ENCODE measurements at regions not wholly inside any gene's neighbourhood (a gene's known extent, or its start where the extent isn't known, plus 50 kb on each side); places are given as distances from the start of the nearest gene placed in this dataset.

DNA sequence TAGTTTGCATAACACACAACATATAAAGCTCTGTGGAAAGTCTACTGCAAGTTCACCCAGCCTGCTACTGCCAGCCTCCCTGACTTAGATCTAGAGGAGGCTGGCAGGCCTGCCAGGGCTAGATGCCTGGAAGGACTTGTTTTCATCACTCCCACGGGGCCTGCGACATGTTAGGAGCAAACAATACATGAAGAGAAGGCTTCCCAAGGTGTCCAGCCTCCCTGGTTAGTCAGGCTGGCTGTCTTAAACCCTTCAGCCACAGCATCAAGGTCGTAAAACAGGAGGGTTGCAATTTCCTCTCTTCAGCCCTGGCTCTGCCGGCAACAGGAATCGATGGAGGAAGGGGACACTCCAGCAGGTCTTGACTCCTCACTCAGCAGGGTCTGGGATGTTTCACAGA is 104.5 kb downstream of the NGF start:
- no peak for DNase-seq (ENCODE audit: low spot score)

DNA sequence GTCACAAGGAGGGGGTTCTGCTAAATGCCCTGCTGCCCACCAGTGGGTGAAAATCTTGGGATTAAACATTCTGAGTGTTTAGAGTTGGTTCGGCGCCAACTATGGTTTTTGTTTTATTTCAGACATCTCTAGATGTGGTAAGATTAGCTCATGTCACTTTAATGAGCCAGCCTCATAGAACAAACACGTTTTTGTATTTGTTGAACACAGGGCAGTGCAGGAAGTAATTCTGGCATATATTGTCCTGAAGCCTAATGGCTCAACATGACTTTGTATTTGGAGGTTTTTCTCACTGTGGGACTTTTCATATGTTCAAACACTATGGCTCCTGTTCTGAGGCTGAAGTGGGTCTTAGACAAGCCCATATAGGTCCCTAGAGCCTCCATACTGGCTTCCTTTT is 107.8 kb downstream of the NGF start:
- peak; percentile 75 for DNase-seq (ENCODE audit: low spot score)

DNA sequence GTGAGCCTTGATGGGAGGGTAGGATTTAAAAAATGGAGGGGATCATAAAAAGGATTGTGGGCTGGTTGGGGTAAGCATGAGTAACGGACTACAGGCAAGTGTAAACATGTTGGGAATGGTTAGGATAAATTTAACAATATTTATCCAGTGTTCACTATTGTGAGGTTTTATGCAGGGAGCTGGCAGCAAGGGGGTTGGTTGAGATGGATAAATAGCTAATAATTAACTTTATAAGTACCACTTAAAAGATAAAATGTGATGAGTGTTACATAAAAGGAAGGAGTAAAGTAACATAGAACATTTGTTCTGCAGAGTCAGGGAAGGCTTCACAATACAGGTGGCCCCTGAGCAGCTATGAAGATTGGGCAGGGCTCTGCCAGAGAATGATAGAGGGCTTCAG is 109.0 kb downstream of the NGF start:
- DNase-seq (ENCODE audit: low spot score) = peak; percentile 80

DNA sequence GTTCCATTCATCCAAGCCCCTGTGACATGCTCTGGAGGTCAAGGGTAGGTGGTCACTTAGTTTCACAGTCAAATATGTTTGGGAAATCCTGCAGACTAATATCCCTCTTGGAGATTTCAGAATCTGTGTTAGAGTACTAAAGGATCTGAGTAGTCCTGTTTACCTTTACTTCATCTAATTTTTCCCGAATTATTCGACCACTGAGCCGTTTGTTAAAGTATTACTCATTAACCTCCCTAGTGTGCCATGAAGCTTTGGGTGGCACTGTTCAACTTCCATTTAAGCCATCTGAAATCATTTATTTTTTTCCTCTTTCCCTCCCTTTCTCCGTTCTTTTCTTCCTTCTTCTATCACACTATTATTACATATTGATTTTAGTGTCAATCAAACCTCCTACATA is 109.9 kb downstream of the NGF start:
- no peak for DNase-seq (ENCODE audit: low spot score)

DNA sequence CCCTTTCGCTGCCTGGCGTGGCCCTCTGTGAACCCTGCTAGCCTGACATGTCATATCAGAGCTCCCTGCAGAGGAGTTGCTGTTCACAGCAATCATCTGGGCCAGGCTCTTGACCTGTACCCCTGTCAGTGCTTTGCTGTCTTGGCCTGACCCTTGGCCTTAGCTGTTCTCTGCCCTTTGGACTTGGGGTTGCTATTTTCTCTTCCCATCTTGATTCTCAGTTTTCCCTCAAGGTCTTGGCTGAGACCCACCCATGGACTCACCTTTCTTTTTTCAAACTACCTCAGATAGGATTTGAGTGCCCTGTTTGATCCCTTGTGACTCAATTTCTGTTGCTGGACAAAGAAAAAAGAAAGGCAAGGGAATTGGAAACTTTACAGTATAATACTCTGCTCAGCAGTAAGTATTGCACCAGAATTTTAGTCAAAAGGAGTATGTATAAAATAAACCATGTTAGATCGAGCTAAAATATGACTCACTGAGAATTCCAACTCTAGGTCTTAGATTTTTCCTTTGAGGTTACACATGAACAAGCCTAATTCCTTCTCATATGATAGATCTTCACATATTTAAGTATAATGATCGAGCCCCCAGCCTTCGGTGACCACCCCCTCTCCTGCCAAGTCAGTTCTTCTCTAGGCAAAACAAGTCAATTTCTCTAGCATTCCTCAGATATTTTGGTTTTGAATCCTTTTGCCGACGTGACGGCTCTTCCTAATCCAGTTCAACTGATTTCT is 110.5 kb downstream of the NGF start:
- no peak for DNase-seq (ENCODE audit: low spot score)

DNA sequence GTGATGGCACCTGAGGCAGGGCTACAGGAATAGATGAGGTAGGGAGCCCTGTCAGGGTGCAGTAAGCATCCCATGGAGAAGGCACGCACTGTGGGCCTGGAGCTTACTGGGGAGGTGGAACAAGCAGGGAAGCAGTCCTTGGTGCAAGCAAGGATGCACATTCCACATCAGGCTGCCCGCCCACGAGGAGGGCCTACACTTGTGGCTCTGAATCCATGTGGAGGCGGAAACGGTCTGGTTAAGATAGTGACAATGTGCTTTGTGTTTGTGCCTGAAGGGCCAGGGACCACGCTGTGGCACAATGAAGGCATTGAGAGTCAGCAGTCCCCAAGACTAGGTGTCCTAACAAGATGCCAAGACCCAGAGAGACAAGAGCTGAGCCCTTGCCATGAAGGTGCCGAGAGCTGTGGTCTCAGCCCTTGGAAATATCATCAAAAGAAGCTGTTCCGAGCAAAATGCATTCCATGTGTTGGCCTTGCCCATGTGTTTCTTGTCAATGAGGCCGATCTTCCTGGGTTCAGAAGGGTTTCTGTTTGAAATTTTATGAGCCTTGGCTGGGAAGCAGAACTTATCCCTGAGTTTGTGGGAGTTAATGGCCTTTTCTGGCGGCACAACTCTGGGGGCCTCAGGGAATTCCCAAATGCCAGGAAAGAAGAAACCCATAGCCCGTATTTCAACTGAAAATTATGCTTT is 111.9 kb downstream of the NGF start:
- no peak for DNase-seq (ENCODE audit: low spot score)

DNA sequence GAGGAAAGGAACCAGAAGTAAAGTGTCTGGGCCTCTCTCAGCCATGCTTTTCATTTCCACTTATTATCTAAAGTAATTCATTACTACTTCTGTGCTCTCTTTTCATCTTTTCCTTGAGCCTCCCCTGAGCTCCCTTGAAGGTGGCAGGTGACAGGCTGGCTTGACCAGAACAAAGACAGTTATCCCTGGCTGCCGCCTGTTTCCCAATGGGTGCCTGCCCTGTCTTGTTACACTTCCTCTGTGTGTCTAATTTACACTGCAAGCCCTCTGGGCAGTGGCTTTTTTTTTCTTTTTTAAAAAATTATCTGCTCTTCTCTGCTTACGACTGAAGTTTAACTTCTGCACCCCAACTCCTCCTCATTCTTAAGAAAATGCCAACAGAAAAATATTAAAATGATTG is 113.4 kb downstream of the NGF start:
- DNase-seq (ENCODE audit: low spot score) = no peak

DNA sequence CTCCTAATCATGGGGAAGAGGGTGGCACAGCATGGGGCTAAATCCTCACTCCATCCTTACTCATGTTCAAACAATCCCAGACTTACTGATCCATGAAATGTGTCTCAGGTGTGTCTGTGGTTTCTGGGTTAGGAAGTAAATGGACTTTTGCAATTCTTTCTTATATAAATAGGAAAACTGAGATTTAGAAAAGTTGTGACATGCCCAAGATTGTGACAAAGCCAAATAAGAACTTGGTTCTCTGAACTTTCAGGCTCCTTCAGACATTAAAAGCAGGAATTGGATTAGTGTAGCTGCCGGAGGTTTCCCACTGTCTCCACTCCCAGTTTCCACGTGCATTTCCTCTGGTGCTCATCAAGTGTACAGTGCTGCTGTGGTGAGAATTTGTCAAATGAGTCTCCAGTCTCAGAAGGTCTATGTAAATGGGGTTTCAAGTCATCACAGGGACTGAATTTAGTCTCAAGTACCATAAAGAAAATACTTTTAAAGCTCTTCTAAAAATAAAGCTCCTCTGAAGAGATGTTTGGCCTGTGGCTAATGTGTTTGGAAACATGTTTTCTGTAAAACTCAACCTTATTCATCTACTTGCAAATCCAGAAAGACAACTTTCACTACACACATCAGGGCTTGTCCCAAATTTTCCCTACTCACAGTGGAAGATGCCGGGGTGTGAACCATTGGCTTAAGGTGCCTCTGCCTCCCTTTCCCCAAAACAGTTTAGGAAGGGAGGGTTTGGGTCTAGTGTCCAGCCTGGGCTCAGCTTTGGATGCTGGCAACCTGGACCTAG is 115.2 kb downstream of the NGF start:
- no peak for DNase-seq (ENCODE audit: low spot score)

DNA sequence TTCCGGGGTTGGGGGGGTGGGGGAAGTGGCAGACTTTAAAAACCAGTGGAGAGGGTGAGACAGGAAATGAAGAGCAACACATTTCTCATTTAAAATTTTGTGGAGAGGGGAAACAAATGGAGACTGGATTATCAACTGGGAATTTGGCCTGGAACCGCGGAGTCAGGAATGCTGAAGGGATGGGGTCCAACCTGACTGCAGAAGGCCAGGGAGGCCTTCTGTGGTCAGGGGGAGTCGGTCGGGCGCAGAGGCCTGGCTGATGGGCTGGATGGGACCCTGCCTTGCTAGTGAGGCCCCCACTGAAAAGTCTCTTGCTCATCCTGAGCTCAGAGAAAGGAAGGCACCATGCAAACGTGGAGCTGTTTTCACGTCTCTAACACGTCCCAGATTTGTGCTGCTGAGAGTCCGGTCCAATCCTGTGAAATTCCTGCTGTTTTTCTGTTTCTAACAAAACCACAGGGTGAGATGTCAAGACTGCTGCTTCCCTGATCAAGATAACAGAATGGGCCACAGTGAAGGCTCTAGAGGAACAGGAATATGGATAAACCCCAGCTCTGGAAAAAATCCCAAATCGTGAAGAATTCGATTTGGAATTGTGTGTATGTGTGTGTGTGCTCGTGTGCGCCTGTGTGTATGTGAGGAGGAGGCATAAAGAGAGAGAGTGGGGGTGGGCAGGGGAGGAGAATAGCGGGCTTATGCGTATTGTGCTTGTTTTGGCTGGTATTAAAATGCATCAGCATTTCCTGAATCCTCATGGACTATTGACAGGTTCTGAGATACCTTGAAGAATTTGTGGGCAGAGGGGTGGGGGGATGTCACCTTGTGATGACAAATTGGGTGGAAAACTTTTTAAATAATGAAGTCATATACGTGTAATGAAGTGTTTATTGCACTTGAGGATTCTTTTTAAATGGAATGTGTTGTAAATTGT is 117.4 kb downstream of the NGF start:
- DNase-seq (ENCODE audit: low spot score) = no peak

DNA sequence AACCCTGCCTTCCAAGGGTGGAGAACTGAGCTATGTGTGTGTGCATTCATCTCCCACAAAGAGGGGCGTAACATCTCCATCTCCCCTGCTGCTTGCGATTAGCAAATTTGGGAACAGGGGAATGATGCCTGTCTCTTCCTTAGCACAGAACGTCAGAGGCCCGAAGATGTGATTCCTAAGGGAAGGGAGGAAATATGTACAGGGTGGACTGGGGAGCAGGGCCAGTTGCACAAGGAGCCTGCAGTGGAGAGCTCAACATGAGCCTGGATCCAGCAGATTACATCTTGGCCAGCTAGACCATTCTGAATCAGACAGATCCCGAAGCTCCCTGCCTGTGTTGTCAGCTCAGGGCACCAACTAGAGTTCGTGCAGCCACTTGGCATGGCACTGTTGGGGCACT is 118.1 kb downstream of the NGF start:
- DNase-seq (ENCODE audit: low spot score) = no peak

DNA sequence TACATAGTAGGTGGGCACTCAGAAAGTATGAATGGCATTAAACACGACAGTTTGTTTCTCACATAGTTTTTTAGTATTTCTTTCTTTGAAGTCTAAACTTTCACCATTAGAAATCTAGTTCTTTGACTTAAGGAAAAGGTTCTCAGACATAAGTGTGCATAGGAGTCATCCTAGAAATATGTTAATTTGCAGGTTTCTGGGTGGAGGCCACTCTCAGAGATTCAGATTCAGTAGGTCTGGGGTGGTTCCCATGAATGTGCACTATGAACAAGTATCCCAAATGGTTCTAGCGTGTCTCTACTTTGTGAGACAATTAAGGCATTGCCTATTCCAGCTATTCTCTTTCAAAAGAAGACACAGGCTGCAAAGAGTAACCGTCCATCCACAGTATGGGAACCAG is 119.3 kb downstream of the NGF start:
- DNase-seq (ENCODE audit: low spot score) = no peak

DNA sequence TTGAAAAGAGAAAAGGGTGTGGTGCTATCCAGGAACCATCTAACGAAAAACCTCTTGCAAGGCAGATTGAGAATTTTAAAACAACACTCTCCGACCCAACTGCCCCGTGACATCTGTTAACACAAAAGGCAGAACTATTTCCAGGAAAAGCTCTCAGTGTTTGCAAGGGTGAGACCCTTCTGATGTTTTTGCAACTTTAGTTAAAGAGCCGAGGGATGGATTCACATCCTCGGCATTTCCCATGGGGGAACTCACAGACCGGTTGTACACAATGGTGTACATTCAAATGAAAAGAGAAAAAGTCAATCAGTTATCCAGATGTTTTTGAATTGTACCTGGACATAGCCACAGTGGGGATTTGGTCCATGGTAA is 120.0 kb downstream of the NGF start:
- no peak for DNase-seq (ENCODE audit: low spot score)

DNA sequence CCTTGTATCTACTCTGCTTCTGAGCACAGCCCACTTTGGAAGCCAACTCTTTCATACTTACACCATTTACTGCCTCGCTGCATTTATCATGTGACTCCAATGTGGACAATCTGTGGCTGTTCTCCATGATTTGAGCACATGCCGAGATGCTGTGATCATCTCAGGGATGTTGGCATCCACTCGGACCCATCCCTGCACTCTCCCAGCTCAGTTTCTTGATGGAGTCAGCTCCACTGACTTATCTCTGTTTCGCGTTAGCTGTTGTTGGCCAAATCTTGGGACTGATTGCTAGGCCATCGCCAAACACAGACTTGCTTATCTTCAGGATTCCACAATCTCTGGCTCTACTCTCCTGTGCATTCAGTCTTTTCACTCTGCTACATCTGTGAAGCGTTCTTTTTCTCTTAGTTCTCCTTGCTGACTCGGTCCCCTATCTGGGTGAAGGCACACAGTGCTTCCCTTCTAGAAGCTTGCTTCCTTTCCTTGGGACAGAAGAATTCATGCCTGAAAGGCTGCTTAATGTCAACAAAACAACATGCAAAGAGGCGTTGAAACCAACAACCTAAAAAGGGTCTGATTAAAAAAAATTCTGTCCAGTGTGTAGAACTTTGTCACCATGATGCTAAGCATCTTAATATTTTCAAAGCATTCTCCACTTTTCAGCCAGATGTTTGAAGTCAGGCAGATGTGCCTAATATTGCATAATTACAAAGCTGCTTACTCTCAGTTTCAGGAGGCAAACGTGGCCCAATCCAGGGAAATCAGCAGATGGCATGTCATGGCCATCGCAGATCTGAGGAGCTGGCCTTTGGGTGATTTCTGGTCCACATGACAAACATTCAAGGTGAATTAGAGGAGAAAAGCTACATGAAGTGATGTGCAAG is 120.7 kb downstream of the NGF start:
- DNase-seq (ENCODE audit: low spot score) = no peak

DNA sequence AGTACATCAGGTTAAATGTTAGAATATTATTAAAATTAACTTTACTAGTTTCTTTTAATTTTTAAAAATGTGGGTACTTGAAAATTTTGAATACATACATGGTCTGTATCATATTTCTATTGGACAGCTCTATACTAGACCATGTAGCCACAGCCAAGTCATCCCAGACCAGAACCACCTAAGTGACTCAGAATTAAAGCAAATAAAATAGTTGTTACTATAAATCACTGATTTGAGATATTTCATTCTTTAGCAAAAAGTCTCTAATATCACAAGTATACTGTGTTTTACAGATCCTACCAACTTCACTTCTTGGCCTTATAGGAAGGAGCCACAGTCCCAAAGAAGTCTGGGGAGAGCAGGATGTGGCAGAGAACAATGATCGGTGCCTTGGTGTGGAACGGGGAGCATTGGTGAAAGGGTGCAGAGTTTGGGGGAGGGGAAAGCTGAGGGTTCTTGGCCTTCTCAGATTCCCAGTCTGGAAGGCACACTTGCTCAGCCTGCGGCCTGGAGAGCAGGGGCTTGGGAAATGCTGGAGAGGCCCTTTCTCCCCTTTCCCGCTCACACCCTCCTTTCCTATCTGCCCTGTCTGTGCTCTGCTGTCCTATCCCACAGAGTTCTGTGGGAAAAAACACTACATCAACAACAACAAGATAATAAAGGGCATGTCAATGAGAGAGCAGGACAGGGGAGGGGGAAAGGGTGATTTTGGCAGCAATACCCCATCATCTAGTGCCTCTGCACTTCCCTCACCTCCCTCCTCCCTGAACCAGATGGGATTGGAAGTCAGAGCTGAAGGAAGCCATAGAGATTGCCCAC is 122.1 kb downstream of the NGF start:
- DNase-seq (ENCODE audit: low spot score) = no peak

DNA sequence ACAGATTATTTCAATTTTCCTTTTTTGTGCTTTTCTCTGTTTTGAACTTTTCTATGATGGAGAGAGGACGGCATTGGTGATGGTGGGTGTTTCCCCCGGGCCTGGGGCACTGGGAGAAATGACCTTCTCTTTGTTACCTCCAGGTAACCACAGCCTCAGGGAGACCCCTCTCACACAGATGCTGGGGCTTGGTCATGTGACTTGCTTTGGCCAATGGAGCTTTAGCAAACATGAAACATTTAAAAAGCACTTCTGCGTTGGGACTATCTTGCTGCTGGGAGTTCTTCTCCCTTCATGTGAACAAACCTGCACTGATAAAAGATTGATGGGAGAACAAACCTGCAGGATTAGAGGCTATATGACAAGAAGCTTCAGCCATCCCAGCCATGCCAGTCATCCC is 122.9 kb downstream of the NGF start:
- DNase-seq (ENCODE audit: low spot score) = no peak

DNA sequence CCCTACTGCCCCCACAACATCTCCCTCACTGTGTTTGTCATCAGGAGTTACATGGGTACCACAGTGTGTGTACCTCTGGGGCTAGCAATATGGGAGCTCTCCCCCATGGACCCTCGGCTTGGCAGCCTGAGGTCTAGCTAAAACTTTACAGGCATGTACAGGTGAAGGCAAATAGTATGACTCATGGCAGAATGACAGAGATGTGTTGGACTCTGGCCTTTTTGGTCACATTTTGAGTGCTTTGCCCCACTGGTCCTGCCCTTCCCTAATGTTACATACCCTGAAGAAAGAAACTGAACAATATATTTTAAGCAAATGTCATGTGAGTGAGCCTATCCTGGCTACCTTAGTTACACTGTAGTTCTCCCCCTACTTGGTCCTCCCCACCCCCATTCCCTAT is 124.0 kb downstream of the NGF start:
- DNase-seq (ENCODE audit: low spot score) = no peak

DNA sequence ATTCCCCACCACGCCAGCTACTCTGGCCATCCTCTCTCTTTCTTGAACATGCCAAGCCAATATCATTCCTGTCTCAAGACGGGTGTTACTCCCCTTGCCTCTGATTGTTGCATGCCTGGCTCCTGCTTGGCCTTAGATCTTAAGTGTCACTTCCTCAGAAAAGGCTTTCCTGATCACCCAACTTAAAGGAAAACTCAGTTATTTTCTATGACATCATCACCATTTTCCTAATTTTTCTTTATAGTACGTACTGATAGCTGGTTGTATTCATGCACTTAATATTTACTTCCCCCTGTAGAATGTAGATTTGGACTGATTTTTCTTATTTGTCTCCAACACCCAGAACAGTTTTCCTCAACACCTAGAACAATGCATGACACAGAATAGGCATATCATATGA is 123.8 kb upstream of the TSPAN2 start:
- DNase-seq (ENCODE audit: low spot score) = no peak

DNA sequence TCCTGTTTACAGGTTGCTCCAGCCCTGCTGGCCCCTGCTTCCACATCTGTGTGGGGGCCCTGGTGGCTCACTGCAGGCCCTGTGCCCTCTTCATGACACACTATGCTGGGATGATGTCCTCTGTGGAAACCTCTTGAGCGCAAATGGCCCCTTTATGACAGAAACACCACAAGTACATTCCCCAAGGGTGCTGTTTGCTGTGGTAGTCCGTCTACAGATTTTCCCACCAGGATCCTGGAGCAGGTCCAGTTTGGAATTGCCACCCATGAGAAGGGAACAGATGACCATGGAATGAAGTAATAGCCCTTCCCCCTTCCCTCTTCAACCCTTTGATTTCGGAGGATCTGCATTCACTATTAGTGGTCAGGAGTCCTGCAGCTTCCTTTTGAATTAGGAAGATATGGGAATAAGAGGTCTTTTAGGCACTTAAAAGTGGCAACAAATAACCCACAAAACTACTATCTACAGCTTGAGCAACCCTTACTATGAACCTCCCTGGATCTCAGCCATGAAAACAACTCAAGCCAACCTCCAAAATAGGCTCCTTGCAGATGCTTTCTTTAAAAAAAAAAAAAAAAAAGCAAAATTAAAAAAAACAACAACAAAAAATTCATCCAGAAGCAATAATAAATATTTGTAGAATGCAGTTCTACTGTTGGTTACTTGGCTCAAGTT is 121.9 kb upstream of the TSPAN2 start:
- DNase-seq (ENCODE audit: low spot score) = no peak

DNA sequence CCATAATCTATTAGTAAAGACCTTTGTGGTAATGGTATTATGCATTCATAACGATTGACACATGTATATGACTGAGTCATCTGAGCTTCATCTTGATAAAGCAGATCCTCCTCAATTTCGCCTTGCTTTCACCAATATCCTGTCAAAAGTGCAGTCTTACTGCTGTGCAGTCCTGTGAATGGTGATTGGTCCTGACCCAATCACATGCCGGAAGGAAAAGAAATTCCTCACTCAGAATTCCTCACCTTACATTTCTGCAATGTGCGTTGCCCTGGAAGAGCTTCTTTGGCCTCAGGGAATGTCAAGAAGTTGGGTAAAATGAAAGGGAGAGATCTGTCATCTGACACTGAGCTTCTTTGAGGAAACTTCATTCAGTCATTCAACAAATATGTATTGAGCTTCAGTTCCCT is 121.0 kb upstream of the TSPAN2 start:
- no peak for DNase-seq (ENCODE audit: low spot score)
